ENCODE measurements at regions not wholly inside any gene's neighbourhood (a gene's known extent, or its start where the extent isn't known, plus 50 kb on each side); places are given as distances from the start of the nearest gene placed in this dataset.

DNA sequence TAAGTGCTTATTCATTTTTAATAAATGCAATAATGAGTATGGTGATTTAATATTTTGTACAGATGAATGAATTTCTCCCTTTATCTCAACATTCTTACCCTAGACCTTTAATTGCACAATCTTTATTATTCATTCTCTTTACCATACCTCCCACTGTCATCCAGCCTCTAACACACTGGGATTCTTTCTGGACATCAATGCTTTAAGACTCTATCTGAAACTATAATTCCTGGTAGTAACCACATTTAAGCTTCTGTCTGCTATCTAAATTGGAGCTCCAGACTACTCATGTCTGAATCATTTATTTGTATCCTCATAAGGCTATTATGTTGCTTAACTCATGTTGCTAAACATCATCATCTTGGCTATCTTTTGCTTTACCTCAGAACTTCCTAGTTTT, 270.2 kb downstream of the ALG10B start:
- DNase-seq = no peak

DNA sequence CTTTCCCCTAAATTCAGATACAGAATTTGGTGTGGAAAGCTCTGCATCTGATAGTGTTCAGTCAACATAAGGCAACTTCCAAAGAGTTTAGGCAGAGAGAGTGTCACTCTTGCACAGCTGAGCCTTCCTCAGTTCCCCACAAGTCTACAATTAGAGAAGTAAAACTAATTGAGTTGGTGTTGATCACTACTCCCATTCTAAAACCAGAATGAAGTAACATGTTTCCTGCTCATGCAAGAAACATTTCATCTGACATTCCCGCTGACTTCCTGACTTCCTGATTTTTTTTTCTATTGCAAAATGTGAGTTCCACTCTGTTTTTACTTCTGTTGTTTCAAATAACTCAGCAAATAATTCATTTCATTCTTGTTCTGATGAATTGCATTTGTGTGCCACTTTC, 271.0 kb downstream of the ALG10B start:
- no peak for DNase-seq

DNA sequence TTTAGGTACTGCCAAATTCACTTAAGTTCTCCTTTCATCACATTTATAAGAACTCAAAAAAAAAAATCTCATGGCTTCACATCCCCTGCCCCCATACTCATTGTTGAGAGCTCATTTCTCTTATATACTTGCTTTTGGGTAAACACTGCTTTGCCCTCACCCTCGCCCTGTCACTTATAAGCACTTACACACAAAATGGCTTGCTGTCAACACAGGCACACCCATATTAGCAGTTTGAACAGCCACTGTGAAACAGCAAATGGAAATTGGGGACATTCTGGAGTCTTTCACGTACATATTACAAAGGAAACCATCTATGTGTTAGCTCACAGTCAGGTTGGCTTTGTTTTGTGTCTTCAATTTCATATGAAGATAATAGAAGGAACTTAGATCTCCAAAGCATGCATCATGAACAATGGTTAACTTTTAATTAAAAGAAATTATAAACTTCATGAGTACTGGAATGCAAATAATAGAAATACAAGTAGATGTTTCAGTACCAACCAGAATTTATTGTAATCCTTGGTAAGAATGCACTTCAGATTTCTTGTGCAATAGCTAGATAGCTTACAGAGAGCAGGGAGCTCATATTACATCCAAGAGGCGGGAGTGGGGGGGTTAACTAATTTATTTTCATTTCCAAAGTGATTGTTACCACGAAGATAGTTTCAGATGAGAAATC, 272.2 kb downstream of the ALG10B start:
- no peak for DNase-seq

DNA sequence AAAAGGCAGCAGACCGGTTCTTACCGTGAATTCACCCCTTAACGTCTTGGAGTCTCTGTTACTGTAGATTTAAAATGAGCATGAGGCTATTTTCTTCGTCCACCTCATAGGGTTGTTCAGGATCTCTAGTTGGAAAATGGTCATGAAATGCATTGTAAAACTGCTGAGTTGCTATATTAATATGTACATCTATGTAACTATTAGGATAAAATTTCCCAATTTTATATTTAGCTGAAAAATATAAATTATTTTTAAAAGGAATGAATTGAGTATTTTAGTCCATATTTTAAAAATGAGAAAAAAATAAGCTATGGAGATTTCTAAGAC, 272.7 kb downstream of the ALG10B start:
- no peak for DNase-seq

DNA sequence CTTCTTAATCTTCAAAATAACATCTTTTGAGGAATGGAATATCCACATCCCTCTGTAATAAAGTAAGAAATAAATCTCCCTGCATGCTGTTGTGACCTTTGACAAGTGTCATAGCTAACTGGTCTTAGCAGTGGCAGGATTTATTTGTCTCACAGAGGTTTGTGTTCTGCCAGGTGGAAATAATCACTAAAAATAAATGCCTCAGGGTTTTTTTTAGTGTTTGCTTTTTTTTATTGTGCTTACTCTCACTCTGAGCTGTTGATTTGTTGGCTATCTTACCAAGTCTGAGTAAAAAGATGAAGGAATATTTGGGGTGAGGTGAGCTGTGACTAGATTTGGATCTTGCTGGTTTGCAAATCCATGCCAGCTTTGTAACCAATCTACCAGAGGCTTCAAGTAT, 285.4 kb downstream of the ALG10B start:
- DNase-seq = no peak
